ENCODE measurements at regions not wholly inside any gene's neighbourhood (a gene's known extent, or its start where the extent isn't known, plus 50 kb on each side); places are given as distances from the start of the nearest gene placed in this dataset.
A peak's percentile ranks its signal among the peaks of the same experiment; 100 is the strongest.

DNA sequence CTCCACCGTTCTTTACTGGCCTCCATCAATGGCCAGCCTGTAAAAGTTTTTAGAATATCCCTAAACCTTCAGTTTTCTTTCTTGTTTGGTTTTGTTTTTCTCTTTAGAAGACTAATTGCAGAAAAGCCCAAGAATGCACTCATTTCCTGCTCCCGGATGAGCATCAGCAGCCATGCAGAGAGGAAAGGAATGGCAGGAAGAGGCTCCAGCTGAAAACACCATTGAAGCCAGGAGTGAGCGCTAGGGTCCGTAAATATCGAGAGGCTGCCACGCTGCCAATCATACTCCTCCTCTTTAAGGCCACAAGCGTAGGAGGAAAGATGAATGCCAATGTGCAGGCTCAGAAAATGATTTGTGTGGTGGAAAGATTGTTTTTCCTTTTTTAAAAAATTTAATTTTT is 57.4 kb upstream of the UBE2L5 start:
- DNase-seq (ENCODE audit: low spot score in 2 of 2), result peak in 1 of 2 donors; percentile 63
- H3K4me3 ChIP-seq (ENCODE audit: low read depth, poor library complexity, severe bottlenecking), result no peak overlapping the region
- no peak for TF ChIP-seq POLR2A (IDR thresholded peaks at IDR 0.05)
- intact Hi-C loops (cut with DNase I; ENCODE audit: low total_unique reads), result no loop called here
- 39 to 41% methylated on average over 7 of the region's 7 CpGs for WGBS, 2 donors

- TF ChIP-seq, protein P1, sequence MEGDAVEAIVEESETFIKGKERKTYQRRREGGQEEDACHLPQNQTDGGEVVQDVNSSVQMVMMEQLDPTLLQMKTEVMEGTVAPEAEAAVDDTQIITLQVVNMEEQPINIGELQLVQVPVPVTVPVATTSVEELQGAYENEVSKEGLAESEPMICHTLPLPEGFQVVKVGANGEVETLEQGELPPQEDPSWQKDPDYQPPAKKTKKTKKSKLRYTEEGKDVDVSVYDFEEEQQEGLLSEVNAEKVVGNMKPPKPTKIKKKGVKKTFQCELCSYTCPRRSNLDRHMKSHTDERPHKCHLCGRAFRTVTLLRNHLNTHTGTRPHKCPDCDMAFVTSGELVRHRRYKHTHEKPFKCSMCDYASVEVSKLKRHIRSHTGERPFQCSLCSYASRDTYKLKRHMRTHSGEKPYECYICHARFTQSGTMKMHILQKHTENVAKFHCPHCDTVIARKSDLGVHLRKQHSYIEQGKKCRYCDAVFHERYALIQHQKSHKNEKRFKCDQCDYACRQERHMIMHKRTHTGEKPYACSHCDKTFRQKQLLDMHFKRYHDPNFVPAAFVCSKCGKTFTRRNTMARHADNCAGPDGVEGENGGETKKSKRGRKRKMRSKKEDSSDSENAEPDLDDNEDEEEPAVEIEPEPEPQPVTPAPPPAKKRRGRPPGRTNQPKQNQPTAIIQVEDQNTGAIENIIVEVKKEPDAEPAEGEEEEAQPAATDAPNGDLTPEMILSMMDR (IDR thresholded peaks at IDR 0.05), result no peak
- TF ChIP-seq POLR2A (IDR thresholded peaks at IDR 0.05), result no peak
- no peak overlapping the region for H3K4me3 ChIP-seq (ENCODE audit: low read depth, poor library complexity, severe bottlenecking)
- WGBS, 2 donors, result 79 to 89% methylated on average over 1 of the region's 1 CpG
- intact Hi-C loops (cut with DNase I; ENCODE audit: low total_unique reads), result no loop called here
- DNase-seq (ENCODE audit: low spot score in 2 of 2), result no peak
Measured at GRCh38 chr13:30366088-30366487, 56.2 kb upstream of the UBE2L5 start.

- 92 to 99% methylated on average over 12 of the region's 12 CpGs for WGBS, 2 donors
- H3K4me3 ChIP-seq (ENCODE audit: low read depth, poor library complexity, severe bottlenecking), result no peak overlapping the region
- peak in 1 of 2 donors; percentile 74 for DNase-seq (ENCODE audit: low spot score in 2 of 2)
- no peak for TF ChIP-seq POLR2A (IDR thresholded peaks at IDR 0.05)
- TF ChIP-seq, protein P1 (IDR thresholded peaks at IDR 0.05), result no peak
- intact Hi-C loops (cut with DNase I; ENCODE audit: low total_unique reads), result no loop called here
Measured at GRCh38 chr13:30367296-30367695, 55.0 kb upstream of the UBE2L5 start.

DNA sequence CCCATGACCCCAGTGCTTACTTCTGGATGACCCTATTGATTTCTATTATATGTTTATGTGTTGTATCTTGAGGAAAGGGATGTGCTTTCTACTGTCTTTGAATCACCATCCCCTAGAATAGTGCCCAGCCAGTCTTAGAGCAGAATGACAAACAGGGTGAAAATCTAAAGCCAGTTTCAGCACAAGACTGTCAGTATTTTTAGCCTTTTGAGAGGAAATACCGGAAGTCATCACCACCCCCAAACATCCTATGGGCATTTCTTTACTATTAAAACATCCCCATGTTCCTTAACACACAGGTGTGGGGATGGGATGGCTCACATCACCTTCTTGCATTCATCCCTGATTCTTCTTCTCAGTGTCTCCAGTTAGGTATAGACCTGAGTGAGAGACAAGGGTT is 52.1 kb upstream of the UBE2L5 start:
- intact Hi-C loops (cut with DNase I; ENCODE audit: low total_unique reads), result no loop called here
- no peak overlapping the region for H3K4me3 ChIP-seq (ENCODE audit: low read depth, poor library complexity, severe bottlenecking)
- WGBS, 2 donors, result 58 to 88% methylated on average over 1 of the region's 1 CpG
- no peak for DNase-seq (ENCODE audit: low spot score in 2 of 2)
- TF ChIP-seq, protein P1 (IDR thresholded peaks at IDR 0.05), result no peak
- TF ChIP-seq POLR2A (IDR thresholded peaks at IDR 0.05), result no peak

- TF ChIP-seq POLR2A (IDR thresholded peaks at IDR 0.05), result no peak
- TF ChIP-seq, protein P1 (IDR thresholded peaks at IDR 0.05), result no peak
- peak in 1 of 2 donors; percentile 52 for DNase-seq (ENCODE audit: low spot score in 2 of 2)
- intact Hi-C loops (cut with DNase I; ENCODE audit: low total_unique reads), result no loop called here
- no peak overlapping the region for H3K4me3 ChIP-seq (ENCODE audit: low read depth, poor library complexity, severe bottlenecking)
- 96% methylated on average over 4 of the region's 4 CpGs for WGBS, 2 donors
Measured at GRCh38 chr13:30370916-30371521, 51.3 kb upstream of the UBE2L5 start.

GRCh38 chr13:30371649-30372265 is 50.5 kb upstream of the UBE2L5 start:
- WGBS, 2 donors, result 47 to 50% methylated on average over 14 of the region's 14 CpGs

More at GRCh38 chr13:30371649-30372265, 50.5 kb upstream of the UBE2L5 start:
- intact Hi-C loops (cut with DNase I; ENCODE audit: low total_unique reads), result no loop called here
- TF ChIP-seq POLR2A (IDR thresholded peaks at IDR 0.05), result no peak
- TF ChIP-seq, protein P1 (IDR thresholded peaks at IDR 0.05), result no peak
- DNase-seq (ENCODE audit: low spot score in 2 of 2), result peak in 1 of 2 donors; percentile 70
- H3K4me3 ChIP-seq (ENCODE audit: low read depth, poor library complexity, severe bottlenecking), result no peak overlapping the region

Measured in lower leg skin (tissue), 4 donors.